BJ (cell line): ENCODE measurements at regions not wholly inside any gene's neighbourhood (a gene's known extent, or its start where the extent isn't known, plus 50 kb on each side); places are given as distances from the start of the nearest gene placed in this dataset.
"Not testable (repeated sequence)": the region's sequence is repeated elsewhere in the genome, so short reads cannot be mapped to it uniquely, and the experiment has no call there.

Experiments
- CTCF ChIA-PET: fragments of 350-600 bp; formaldehyde crosslinking; extraction: SDS; loops from one replicate; lab custom pipeline; 2021; ENCODE audit warnings: antibody characterized with exemption, inconsistent platforms; lab: Yijun Ruan, JAX
- POLR2A ChIA-PET: fragments of 300-600 bp; sonication (Branson Sonifier 250); formaldehyde crosslinking; extraction: SDS; loops from one replicate; lab custom pipeline; 2021; ENCODE audit warnings: antibody characterized with exemption; lab: Charles Lee
- DNase-seq: peaks from one replicate; pipeline ENCODE4 v3.0.0-alpha.2; 2011; ENCODE audit warnings: low read depth
- H3K27me3 ChIP-seq: 2 replicates; pipeline ENCODE4 v1.6.0; 2011; ENCODE audit warnings: low read length; ENCODE audit not compliant: control insufficient read depth, insufficient read depth
- H3K36me3 ChIP-seq: 2 replicates; pipeline ENCODE4 v1.5.1; 2011; ENCODE audit warnings: low read length; ENCODE audit not compliant: control insufficient read depth, insufficient read depth
- H3K4me3 ChIP-seq: 2 replicates; pipeline ENCODE4 v1.5.1; 2011; ENCODE audit warnings: low read depth, mild to moderate bottlenecking, control low read depth, low read length
- TF ChIP-seq, protein P1 (sequence below): IDR thresholded peaks from 2 replicates; pipeline ENCODE4 v1.5.1; 2011; ENCODE audit warnings: low read depth, mild to moderate bottlenecking, control low read depth, inconsistent platforms, low read length, moderate library complexity; ENCODE audit not compliant: insufficient read depth

DNA sequence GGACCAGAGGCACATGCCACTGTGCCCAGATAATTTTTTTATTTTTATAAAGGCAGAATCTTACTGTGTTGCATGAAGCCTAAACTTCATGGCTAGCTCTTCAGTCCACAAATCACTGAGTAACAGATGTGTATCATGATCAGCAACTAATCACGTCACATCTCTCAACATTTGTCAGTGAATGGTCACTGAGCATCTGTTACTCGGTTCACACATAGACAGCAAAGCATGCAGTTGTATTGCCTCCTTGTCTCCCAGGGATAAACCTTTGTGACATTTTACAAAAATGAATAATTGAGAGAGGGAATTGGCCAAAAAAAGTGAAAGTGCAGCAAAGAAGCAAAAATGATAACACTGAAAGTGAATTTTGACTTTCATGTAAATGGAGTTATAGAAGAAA lies 85.9 kb upstream of the BTG1 start:
- POLR2A ChIA-PET, H3K36me3 ChIP-seq, H3K4me3 ChIP-seq, H3K27me3 ChIP-seq, CTCF ChIA-PET, DNase-seq: not testable (repeated sequence)

GRCh38 chr12:92229381-92229780 lies 83.7 kb upstream of the BTG1 start:
- no peak overlapping the region for H3K4me3 ChIP-seq
- ChIA-PET POLR2A (no interaction called here), CTCF (no interaction called here)
- no peaks in the 10 kb centered on the region for H3K36me3 ChIP-seq
- no peaks in the 10 kb centered on the region for H3K27me3 ChIP-seq
- DNase-seq = no peak
- TF ChIP-seq, protein P1, sequence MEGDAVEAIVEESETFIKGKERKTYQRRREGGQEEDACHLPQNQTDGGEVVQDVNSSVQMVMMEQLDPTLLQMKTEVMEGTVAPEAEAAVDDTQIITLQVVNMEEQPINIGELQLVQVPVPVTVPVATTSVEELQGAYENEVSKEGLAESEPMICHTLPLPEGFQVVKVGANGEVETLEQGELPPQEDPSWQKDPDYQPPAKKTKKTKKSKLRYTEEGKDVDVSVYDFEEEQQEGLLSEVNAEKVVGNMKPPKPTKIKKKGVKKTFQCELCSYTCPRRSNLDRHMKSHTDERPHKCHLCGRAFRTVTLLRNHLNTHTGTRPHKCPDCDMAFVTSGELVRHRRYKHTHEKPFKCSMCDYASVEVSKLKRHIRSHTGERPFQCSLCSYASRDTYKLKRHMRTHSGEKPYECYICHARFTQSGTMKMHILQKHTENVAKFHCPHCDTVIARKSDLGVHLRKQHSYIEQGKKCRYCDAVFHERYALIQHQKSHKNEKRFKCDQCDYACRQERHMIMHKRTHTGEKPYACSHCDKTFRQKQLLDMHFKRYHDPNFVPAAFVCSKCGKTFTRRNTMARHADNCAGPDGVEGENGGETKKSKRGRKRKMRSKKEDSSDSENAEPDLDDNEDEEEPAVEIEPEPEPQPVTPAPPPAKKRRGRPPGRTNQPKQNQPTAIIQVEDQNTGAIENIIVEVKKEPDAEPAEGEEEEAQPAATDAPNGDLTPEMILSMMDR = no peak

- TF ChIP-seq, protein P1 = no peak
- Histone ChIP-seq H3K27me3 (no peaks in the 10 kb centered on the region), H3K36me3 (no peaks in the 10 kb centered on the region), H3K4me3 (no peak overlapping the region)
- CTCF ChIA-PET = interaction anchor here (1.2 kb wide), 1 partner anchor 24 kb away, joined by 5 read pairs; no protein-coding TSS in a partner anchor
- POLR2A ChIA-PET = no interaction called here
- no peak for DNase-seq
Observed at GRCh38 chr12:92226961-92227360, 81.3 kb upstream of the BTG1 start.

DNA sequence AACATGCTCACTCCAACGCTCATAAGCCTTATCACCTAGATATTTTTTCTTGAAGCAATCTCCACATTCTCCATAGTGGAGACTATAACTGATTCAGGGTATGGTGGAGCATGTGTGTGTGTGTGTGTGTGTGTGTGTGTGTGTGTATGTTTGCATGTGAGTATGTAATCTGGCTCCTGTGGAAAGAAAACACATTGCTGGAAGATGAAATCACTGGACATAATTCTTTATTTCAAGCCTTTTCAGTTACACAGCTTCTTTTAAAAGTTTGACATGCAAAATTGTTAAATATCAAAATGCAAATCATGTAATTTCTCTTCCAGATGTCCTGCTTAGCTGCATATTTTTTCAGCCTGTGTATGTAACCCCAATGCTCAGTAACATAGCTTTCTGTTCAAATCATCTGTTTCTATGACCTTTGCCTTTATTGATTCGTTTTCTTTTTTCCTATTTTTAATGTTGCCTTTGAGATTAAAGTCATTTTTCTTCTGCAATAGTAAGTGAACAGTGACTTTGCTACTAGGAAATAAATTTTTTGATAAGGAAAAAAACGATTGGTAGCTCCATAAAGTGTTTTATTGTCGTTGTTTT lies 80.5 kb upstream of the BTG1 start:
- H3K27me3 ChIP-seq = no peaks in the 10 kb centered on the region
- DNase-seq = no peak
- no peak overlapping the region for H3K4me3 ChIP-seq
- CTCF ChIA-PET = interaction anchor here (0.7 kb wide), 1 partner anchor 447 kb away, joined by 3 read pairs; no protein-coding TSS in a partner anchor
- H3K36me3 ChIP-seq = no peaks in the 10 kb centered on the region
- TF ChIP-seq, protein P1 = no peak
- POLR2A ChIA-PET = no interaction called here

- Histone ChIP-seq H3K4me3 (no peak overlapping the region), H3K36me3 (no peaks in the 10 kb centered on the region), H3K27me3 (no peaks in the 10 kb centered on the region)
- DNase-seq = peak; percentile 19
- ChIA-PET CTCF (no interaction called here), POLR2A (no interaction called here)
- TF ChIP-seq, protein P1 = no peak
Observed at GRCh38 chr12:92224685-92225331, 79.2 kb upstream of the BTG1 start.
